Activated T-cell treated with anti-CD3 and anti-CD28 coated beads for 1 hour (primary cell): ENCODE measurements at regions not wholly inside any gene's neighbourhood (a gene's known extent, or its start where the extent isn't known, plus 50 kb on each side); places are given as distances from the start of the nearest gene placed in this dataset.
"Not testable (repeated sequence)": the region's sequence is repeated elsewhere in the genome, so short reads cannot be mapped to it uniquely, and the experiment has no call there.

Experiments used
- DNase-seq: peaks from one replicate; pipeline ENCODE4 v3.0.0-alpha.2; 2020; ENCODE audit warnings: low read depth

DNA sequence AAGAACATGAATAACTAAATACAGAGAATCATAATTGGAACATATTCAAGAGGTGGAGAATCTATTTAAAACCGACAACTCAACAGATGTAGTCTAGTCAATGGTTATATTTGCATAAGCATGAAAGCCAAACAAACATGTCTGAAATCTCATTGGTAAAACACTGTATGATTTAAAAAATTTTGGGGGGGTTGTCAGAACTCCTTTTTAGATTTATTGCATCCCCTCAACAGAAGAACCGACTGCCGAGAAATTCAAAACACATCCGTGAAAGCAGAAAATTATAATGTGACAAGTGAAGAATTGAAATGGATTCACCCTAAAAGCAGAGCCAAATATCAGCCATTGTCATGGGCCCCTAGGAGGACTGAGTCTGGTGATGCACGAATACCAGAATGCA lies 633.4 kb upstream of the KCNMB2 start:
- no peak for DNase-seq

- DNase-seq = no peak
These were observed 631.6 kb upstream of the KCNMB2 start for GRCh38 chr3:177904621-177905020.

- no peak for DNase-seq
These were observed 630.8 kb upstream of the KCNMB2 start for GRCh38 chr3:177905173-177906125.

GRCh38 chr3:177906126-177906511 lies 630.1 kb upstream of the KCNMB2 start:
- no peak for DNase-seq

DNA sequence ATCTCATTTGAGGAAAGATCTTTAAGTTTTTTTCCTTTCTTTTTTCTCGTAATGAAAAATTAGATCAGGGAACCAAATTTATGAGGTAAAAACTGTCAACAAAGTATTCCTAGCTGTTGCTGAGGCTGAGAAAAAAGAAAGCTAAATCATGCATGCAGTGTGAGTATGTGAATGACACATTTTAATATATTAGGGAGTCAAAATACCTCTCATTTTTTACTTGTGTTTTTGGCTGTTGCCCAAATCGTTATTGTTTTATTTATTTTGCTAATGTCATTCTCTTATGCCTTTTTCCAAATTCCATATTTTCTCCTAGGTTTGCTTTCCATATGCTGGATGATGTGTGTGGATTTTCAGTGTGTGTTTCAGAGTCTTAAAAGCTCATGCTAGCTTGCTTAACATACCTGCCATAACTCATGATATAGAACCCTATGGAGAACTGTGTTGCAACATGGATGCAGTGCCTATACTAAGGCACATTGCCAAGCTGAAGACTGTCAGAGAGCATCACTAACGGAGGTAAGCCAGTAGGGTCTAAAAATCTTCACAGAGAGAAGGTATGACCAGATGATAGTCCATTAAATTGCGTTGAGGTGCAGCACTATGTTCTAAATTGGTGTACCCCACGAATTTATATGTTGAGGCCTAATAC lies 629.5 kb upstream of the KCNMB2 start:
- DNase-seq = no peak

DNA sequence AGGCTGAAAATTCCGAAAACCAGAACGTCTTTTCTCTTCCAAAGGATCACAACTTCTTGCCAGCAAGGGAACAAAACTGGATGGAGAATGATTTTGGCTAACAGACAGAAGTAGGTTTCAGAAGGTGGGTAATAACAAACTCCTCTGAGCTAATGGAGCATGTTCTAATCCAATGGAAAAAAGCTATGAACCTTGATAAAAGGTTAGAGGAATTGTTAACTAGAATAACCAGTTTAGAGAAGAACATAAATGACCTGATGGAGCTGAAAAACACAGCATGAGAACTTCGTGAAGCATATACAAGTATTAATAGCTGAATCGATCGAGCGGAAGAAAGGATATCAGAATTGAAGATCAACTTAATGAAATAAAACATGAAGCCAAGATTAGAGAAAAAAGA lies 626.7 kb upstream of the KCNMB2 start:
- DNase-seq = not testable (repeated sequence)

- no peak for DNase-seq
These were observed 622.0 kb upstream of the KCNMB2 start for GRCh38 chr3:177914224-177914623.

- DNase-seq = no peak
These were observed 619.8 kb upstream of the KCNMB2 start for GRCh38 chr3:177916461-177916860.

DNA sequence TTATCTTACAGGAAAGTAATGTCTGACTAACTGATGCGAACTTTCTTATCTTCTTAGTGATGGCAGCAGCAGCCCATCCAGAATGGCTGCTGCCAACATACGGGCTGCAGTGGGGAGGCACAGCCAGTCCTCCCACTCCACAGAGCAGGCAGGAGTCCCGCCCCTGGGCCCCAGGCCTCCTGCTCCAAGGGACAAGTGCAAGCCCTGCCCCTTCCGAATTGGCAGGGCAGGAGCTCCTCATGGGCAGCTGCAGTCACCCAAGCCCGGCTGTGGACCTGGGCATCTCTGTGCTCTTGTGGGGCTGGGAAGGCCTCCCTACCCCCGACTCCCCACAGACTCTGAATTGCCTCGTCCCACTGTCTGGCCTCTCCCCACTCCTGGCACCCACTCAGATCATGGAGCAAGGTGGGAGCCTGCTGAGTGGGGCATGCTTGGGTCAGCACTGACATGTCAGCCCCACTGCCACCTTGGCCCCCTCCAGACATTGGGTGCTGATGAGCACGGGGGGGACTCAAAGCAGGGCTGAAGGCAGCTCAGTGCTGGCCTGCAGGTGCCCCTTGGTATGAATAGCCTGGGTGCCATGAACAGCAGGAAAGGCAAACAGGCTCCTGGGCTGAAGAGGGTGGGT lies 618.9 kb upstream of the KCNMB2 start:
- no peak for DNase-seq

DNA sequence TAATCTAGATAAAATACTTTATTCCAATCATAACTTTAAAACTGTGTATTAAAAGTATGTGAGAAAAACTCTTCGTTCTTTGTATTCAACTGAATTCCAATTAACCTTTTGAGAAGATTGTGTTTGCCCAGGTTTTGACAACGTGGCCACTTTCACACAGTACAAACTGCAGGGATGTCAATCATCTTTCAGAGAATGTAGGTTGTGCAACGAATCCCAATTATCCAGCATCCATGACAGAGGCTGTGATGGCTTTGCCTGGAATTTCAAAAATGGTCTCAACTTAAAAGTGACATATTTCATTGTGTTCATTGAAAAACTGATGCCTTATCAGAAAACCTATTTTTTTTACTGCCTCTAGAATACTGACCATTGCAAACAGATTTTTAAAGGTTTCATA lies 615.1 kb upstream of the KCNMB2 start:
- DNase-seq = no peak

- DNase-seq = no peak
These were observed 612.0 kb upstream of the KCNMB2 start for GRCh38 chr3:177924261-177924660.

DNA sequence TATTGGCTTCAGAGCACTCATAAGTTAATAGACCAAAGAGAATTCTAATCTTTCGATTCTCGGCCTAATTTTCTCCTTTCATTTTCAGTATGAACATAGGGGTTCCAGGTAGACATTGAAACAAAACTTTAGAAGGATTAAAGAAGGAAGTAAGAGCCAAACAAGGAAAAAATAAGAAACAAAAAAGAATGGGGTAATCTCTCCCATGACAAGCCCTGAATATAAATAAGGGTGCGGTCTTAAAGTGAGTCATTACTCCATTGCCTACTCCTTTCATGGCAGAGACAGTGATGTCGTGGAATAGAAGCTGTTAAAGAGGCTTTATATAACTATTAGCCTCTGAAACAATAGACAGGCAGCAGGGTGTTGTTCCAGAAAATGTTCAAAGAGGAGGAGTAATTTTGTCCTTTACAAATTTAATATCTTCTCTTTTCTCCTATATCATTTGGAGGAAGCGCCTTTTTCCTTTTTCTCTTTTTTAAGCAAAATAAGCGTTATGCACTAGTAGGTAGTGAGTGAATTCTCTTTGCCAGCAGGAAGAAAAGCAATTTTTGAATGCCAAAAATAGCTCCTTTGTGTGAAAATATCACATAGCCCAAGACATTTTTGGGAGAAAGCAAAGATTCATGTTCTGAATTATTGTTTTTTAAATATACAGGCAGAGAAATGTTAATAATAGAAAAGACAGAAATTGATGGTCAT lies 607.9 kb upstream of the KCNMB2 start:
- no peak for DNase-seq

DNA sequence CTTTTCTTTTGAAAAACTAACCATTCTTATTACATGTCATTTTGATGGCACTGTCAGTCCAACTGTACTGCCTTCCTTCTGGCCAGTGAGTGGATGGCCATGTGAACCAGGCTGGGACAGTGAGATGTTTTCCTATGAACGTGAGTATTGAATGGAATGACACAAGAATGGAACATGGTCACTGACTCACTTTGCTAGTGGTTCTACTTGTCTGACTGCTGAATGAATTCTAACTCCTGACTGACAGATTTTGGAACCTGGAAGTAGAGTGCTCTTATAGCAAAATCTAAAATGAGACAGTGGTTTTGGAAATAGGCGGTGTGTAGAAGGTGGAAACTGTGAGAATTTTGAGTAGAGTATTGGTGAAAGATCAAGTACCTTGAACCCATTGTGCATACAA lies 606.9 kb upstream of the KCNMB2 start:
- no peak for DNase-seq

DNA sequence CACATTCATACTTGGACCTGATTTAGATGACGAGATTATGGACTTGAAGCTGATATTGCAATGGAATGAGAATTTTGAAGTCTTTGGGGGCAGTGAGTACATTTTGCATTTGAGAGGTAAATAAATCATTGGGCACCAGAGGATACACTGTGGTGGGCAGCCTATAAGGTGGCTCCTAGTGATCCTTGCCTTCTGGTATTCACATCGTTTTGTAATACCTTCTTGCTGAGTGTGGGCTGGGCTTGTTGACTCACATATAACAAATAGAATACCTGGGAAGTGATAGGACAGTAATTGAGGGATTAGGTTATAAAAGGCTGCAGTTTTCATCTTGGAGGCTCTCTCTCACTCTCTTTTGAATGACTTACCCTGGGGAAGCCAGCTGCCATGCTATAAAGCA lies 605.5 kb upstream of the KCNMB2 start:
- DNase-seq = no peak

DNA sequence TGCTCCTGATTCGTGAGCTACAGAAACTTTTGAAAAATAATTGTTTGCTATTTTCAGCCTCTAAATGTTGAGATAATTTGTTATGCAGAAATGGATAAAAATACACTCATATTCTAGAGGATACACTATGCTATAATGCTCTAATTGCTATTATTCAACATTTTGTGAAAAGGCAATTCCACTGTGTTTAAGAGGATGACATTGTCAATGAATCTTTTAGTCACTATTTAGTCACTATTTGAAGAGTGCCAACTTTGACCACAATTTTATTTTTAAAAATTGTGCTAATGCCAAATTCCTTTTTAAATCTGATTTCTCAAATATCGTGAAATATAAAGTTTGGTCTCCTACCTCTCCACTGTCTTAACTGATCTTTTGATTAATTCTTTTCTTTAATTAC lies 604.9 kb upstream of the KCNMB2 start:
- DNase-seq = no peak

GRCh38 chr3:177932346-177932745 lies 603.9 kb upstream of the KCNMB2 start:
- no peak for DNase-seq

DNA sequence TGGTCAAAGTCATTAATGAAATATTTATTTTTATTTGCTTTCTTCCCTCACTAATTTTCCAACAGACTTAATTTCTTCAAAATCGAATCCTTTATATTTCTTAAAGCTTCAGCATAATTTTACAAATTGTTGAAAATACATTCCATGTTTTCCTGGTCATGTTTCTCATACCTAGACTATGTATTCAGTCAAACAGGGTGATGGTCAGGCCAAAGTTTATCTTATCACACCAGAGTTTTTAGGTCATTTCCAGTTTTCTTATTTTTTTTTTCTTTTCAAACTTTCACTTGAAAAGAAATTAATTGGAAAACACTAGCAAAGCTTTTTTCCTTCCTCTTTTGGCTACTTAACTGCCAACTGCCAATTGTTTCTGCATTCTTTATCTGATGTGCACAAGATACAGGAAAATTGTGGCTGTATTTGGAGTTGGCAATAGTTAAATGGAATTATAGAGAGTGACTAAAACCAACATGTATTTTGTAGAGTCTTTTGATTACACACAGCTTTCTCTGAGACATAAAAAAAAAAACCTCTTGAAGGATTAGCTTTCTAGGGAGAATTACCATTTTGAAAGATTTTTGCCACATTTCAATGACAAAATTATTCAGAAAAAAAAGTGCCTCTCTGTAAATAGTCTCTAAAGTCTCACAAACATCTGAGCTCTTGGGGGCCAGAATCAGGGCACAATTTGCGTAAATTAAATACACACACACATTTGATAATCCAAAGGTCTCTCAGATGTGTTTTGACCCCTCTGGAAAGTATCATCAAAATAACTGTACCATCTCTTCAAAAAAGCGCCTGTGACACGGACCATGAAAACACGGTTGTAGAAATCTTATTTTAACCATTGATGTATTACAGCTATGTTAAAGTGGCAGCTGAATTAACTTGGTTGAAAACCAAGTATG lies 603.2 kb upstream of the KCNMB2 start:
- no peak for DNase-seq

- DNase-seq = no peak
These were observed 602.0 kb upstream of the KCNMB2 start for GRCh38 chr3:177934001-177934891.

DNA sequence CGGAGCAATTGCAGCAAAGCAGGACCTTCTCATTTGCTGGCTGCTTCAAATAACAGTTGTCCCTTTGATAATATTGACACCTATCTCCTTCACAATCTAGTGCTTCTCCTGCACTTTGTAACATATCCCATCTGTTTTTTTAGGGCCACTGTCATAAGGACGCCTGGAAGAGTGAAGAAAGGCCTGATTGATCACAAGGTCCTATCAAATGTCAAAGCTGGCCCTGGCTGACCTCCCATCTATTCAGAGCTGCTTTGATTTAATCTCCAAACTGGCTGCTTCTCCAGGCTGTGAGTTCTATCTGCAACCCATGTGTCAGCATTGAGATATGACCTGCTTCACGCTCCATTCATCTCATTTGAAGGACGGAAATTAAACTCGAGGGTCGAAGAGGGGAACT lies 601.2 kb upstream of the KCNMB2 start:
- DNase-seq = no peak

GRCh38 chr3:177936721-177937120 lies 599.5 kb upstream of the KCNMB2 start:
- no peak for DNase-seq
